ENCODE measurements at regions not wholly inside any gene's neighbourhood (a gene's known extent, or its start where the extent isn't known, plus 50 kb on each side); places are given as distances from the start of the nearest gene placed in this dataset.

- Histone ChIP-seq H3K79me2 (ENCODE audit: control insufficient read depth in 1 of 2, insufficient read depth in 2 of 2, low read length in 2 of 2) (no peaks in the 10 kb centered on the region), H3K56ac (replicated peaks; ENCODE audit: insufficient read length, low read depth, low read length) (no peak overlapping the region), H2BK120ac (replicated peaks; ENCODE audit: low read depth, low read length) (no peak overlapping the region), H3K4me1 (replicated peaks in 1 of 4; ENCODE audit: control insufficient read depth in 3 of 4, insufficient read depth in 4 of 4, low read length in 3 of 4) (peaks cover 0 to 3% (median 2%) of the 10 kb centered on the region in 4 experiments; a peak in 2 of 7 replicates), H3K27ac (ENCODE audit: low read depth, low read length) (no peak overlapping the region), H3K27me3 (replicated peaks in 1 of 4; ENCODE audit: control insufficient read depth in 3 of 4, extremely low read depth in 1 of 4, insufficient read depth in 3 of 4, low read length in 3 of 4) (no peaks in the 10 kb centered on the region), H4K20me1 (replicated peaks in 1 of 2; ENCODE audit: control insufficient read depth in 1 of 2, insufficient read depth in 2 of 2, low read length in 2 of 2) (no peaks in the 10 kb centered on the region), H2BK5ac (ENCODE audit: low read depth, low read length) (no peak overlapping the region), H3K36me3 (ENCODE audit: control insufficient read depth in 2 of 4, insufficient read depth in 4 of 4, low read length in 3 of 4) (no peaks in the 10 kb centered on the region), H2AFZ (ENCODE audit: low read length) (no peak overlapping the region), H3K4me2 (ENCODE audit: insufficient read depth in 1 of 2, low read depth in 2 of 2, low read length in 2 of 2) (no peak overlapping the region; a peak in 1 of 4 replicates), H3K4me3 (ENCODE audit: extremely low read depth in 1 of 4, insufficient read depth in 2 of 4, low read depth in 3 of 4, low read length in 4 of 4) (no peak overlapping the region), H3K4ac (replicated peaks; ENCODE audit: insufficient read length, low read depth, low read length) (no peak overlapping the region), H2BK12ac (ENCODE audit: low read depth, low read length) (no peak overlapping the region), H3K79me1 (ENCODE audit: low read depth, low read length) (no peaks in the 10 kb centered on the region), H2BK15ac (ENCODE audit: low read length) (no peak overlapping the region), H2AK5ac (ENCODE audit: low read depth, low read length) (no peak overlapping the region), H3K9me3 (ENCODE audit: insufficient read depth in 2 of 2, low read depth in 1 of 2, low read length in 1 of 2) (no peaks in the 10 kb centered on the region), H2BK20ac (ENCODE audit: low read length) (no peak overlapping the region), H3K9ac (replicated peaks in 1 of 4; ENCODE audit: extremely low read depth in 1 of 4, low read depth in 3 of 4, low read length in 3 of 4) (no peak overlapping the region), H4K5ac (ENCODE audit: insufficient read length, low read depth, low read length) (no peak overlapping the region), H3K14ac (ENCODE audit: insufficient read length) (no peak overlapping the region), H3K23me2 (ENCODE audit: low read depth, low read length) (no peaks in the 10 kb centered on the region; the same call in 1 of the 2 replicates), H3K18ac (ENCODE audit: extremely low read depth, low read length) (no peak overlapping the region), H3K23ac (ENCODE audit: insufficient read length) (no peak overlapping the region), H4K91ac (replicated peaks; ENCODE audit: insufficient read length, low read length) (no peak overlapping the region), H4K8ac (ENCODE audit: extremely low read depth, insufficient read depth, low read length) (no peak overlapping the region)
- DNase-seq (ENCODE audit: low read depth in 1 of 2, low spot score in 2 of 2), result no peak
- 51% methylated on average over 2 of the region's 2 CpGs; no CpG with 5 or more reads in 1 of the 2 experiments for WGBS, 2 experiments (ENCODE audit: extremely low coverage in 1 of 2, insufficient coverage in 1 of 2, insufficient read length in 1 of 2, insufficient replicate concordance in 2 of 2, low coverage in 1 of 2, low lambda C conversion rate in 2 of 2, missing lambda C conversion rate in 1 of 2)
- FAIRE-seq, result no peak
- ChIA-PET CTCF (ENCODE audit: partially characterized antibody) (no interaction called here), POLR2A (ENCODE audit: partially characterized antibody) (interaction anchor here (1.2 to 1.6 kb wide), 2 partner anchors 8 to 12 kb away, joined by 3 read pairs; no protein-coding TSS in a partner anchor)
- TF ChIP-seq KDM5A (IDR thresholded peaks at IDR 0.05; ENCODE audit: low read length), result no peak
- no peak for TF ChIP-seq POLR2A (IDR thresholded peaks at IDR 0.05; ENCODE audit: control extremely low read depth in 1 of 2, low read depth in 2 of 2, low read length in 2 of 2)
- no peak for TF ChIP-seq SUZ12 (IDR thresholded peaks at IDR 0.05; ENCODE audit: low read length)
- TF ChIP-seq CTCF (IDR thresholded peaks at IDR 0.05; ENCODE audit: control extremely low read depth in 1 of 3, insufficient read depth in 1 of 3, low read depth in 1 of 3, low read length in 3 of 3), result no peak
- TF ChIP-seq NANOG (IDR thresholded peaks at IDR 0.05; ENCODE audit: insufficient read depth, low read depth, low read length, poor library complexity, severe bottlenecking), result no peak
- TF ChIP-seq CBX5 (IDR thresholded peaks at IDR 0.05; ENCODE audit: low read depth, low read length), result no peak
- TF ChIP-seq EZH2 (IDR thresholded peaks at IDR 0.05; ENCODE audit: low read depth, low read length, severe bottlenecking), result no peak
- no peak for TF ChIP-seq CHD1 (IDR thresholded peaks at IDR 0.05; ENCODE audit: low read depth, low read length)
- no peak for TF ChIP-seq CREB1 (IDR thresholded peaks at IDR 0.05)
- TF ChIP-seq KDM4A (IDR thresholded peaks at IDR 0.05; ENCODE audit: low read depth, low read length, severe bottlenecking), result no peak
- no peak for TF ChIP-seq SP2 (IDR thresholded peaks at IDR 0.05; ENCODE audit: low read length)
- TF ChIP-seq JUND (IDR thresholded peaks at IDR 0.05; ENCODE audit: low read length), result no peak
- TF ChIP-seq RXRA (IDR thresholded peaks at IDR 0.05; ENCODE audit: insufficient read depth, low read depth, low read length), result no peak
Measured at GRCh38 chr5:82436291-82436690, 158.1 kb upstream of the RPS23 start.

Measured in H1 (cell line).